Endothelial cell (in vitro differentiated cells): ENCODE measurements at regions not wholly inside any gene's neighbourhood (a gene's known extent, or its start where the extent isn't known, plus 50 kb on each side); places are given as distances from the start of the nearest gene placed in this dataset.

Experiments
- DNase-seq: peaks from one replicate; pipeline ENCODE4 v3.0.0; 2021; ENCODE audit warnings: low spot score
- H3K27ac Mint-ChIP-seq: one replicate; pipeline ENCODE4 v1.8.0; 2021; ENCODE audit warnings: mixed read lengths, inconsistent platforms; ENCODE audit not compliant: unreplicated experiment
- H3K27me3 Mint-ChIP-seq: one replicate; pipeline ENCODE4 v1.8.0; 2021; ENCODE audit warnings: mild to moderate bottlenecking, moderate library complexity, mixed read lengths, inconsistent platforms; ENCODE audit not compliant: unreplicated experiment
- H3K36me3 Mint-ChIP-seq: one replicate; pipeline ENCODE4 v1.8.0; 2021; ENCODE audit warnings: mild to moderate bottlenecking, low read depth, mixed read lengths, inconsistent platforms; ENCODE audit not compliant: unreplicated experiment
- H3K4me1 Mint-ChIP-seq: one replicate; pipeline ENCODE4 v1.8.0; 2021; ENCODE audit warnings: mild to moderate bottlenecking, mixed read lengths, inconsistent platforms; ENCODE audit not compliant: unreplicated experiment
- H3K4me3 Mint-ChIP-seq: one replicate; pipeline ENCODE4 v1.8.0; 2021; ENCODE audit warnings: mild to moderate bottlenecking, mixed read lengths, inconsistent platforms; ENCODE audit not compliant: unreplicated experiment
- H3K9me3 Mint-ChIP-seq: one replicate; pipeline ENCODE4 v1.8.0; 2021; ENCODE audit warnings: mixed read lengths, inconsistent platforms; ENCODE audit not compliant: unreplicated experiment
- TF ChIP-seq, protein P1 (sequence below): fragments of 200-600 bp; sonication (generic); IDR thresholded peaks from one replicate; pipeline ENCODE4 v1.5.0; 2021; ENCODE audit warnings: antibody characterized with exemption; ENCODE audit not compliant: unreplicated experiment

DNA sequence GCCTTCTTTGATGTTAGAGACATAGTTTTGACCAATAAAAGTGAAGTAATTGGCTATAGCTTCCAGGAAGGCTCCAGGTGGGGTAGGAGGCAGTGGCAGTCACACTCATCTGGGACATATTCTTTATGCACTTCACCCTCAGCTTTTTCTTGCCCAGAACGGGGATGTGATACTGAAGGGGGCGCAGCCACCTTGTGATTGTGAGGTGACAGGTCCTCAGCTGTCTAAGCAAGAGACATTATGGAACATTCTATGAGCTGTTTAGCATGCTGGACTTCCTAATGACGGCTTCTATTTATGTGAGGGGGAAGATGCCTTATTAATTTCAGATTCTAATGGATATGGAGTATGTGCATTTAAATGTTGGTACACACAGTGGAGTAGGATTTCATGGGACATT, 151.3 kb upstream of the ZFP64 start:
- H3K27ac Mint-ChIP-seq, result no peak overlapping the region
- TF ChIP-seq, protein P1, sequence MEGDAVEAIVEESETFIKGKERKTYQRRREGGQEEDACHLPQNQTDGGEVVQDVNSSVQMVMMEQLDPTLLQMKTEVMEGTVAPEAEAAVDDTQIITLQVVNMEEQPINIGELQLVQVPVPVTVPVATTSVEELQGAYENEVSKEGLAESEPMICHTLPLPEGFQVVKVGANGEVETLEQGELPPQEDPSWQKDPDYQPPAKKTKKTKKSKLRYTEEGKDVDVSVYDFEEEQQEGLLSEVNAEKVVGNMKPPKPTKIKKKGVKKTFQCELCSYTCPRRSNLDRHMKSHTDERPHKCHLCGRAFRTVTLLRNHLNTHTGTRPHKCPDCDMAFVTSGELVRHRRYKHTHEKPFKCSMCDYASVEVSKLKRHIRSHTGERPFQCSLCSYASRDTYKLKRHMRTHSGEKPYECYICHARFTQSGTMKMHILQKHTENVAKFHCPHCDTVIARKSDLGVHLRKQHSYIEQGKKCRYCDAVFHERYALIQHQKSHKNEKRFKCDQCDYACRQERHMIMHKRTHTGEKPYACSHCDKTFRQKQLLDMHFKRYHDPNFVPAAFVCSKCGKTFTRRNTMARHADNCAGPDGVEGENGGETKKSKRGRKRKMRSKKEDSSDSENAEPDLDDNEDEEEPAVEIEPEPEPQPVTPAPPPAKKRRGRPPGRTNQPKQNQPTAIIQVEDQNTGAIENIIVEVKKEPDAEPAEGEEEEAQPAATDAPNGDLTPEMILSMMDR, result no peak
- no peaks in the 10 kb centered on the region for H3K27me3 Mint-ChIP-seq
- no peaks in the 10 kb centered on the region for H3K9me3 Mint-ChIP-seq
- H3K4me1 Mint-ChIP-seq, result no peaks in the 10 kb centered on the region
- DNase-seq, result no peak
- no peaks in the 10 kb centered on the region for H3K36me3 Mint-ChIP-seq
- H3K4me3 Mint-ChIP-seq, result no peak overlapping the region

GRCh38 chr20:52340036-52340634, 148.6 kb upstream of the ZFP64 start:
- Mint-ChIP-seq H3K4me1 (no peaks in the 10 kb centered on the region), H3K9me3 (no peaks in the 10 kb centered on the region), H3K36me3 (no peaks in the 10 kb centered on the region), H3K27ac (no peak overlapping the region), H3K27me3 (no peaks in the 10 kb centered on the region), H3K4me3 (no peak overlapping the region)
- TF ChIP-seq, protein P1, result no peak
- DNase-seq, result no peak

- TF ChIP-seq, protein P1, result no peak
- H3K9me3 Mint-ChIP-seq, result no peaks in the 10 kb centered on the region
- no peak for DNase-seq
- peaks cover 2% of the 10 kb centered on the region for H3K27me3 Mint-ChIP-seq
- H3K4me3 Mint-ChIP-seq, result no peak overlapping the region
- H3K36me3 Mint-ChIP-seq, result no peaks in the 10 kb centered on the region
- no peak overlapping the region for H3K27ac Mint-ChIP-seq
- no peaks in the 10 kb centered on the region for H3K4me1 Mint-ChIP-seq
Observed at GRCh38 chr20:52332649-52333250, 141.2 kb upstream of the ZFP64 start.

DNA sequence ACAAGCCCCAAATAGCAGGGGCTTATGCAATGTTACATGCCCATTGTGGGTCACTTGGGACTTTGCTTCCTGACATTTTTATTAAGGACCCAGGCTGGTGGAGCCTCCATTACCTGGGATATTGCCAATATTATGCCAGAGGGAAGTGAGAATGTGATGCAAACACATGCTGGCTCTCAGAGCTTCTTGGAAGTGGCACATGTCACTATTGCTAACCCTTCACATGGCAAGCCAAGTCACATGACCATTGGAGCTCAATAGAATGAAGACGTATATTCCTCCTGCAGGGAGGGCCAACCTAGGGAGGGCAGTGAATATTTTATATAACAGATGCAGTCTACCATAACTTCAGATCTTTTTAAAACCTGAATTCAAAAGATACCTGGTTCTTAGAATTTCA, 140.7 kb upstream of the ZFP64 start:
- no peak for DNase-seq
- Mint-ChIP-seq H3K27me3 (peaks cover 2% of the 10 kb centered on the region), H3K36me3 (no peaks in the 10 kb centered on the region), H3K4me1 (no peaks in the 10 kb centered on the region), H3K9me3 (no peaks in the 10 kb centered on the region), H3K27ac (no peak overlapping the region), H3K4me3 (no peak overlapping the region)
- TF ChIP-seq, protein P1, result no peak

GRCh38 chr20:52331655-52332054, 140.1 kb upstream of the ZFP64 start:
- no peaks in the 10 kb centered on the region for H3K9me3 Mint-ChIP-seq
- H3K4me3 Mint-ChIP-seq, result no peak overlapping the region
- H3K27ac Mint-ChIP-seq, result no peak overlapping the region
- no peaks in the 10 kb centered on the region for H3K36me3 Mint-ChIP-seq
- H3K4me1 Mint-ChIP-seq, result no peaks in the 10 kb centered on the region
- peaks cover 2% of the 10 kb centered on the region for H3K27me3 Mint-ChIP-seq
- TF ChIP-seq, protein P1, result no peak
- DNase-seq, result no peak
